HT1080 (cell line): ENCODE measurements at regions not wholly inside any gene's neighbourhood (a gene's known extent, or its start where the extent isn't known, plus 50 kb on each side); places are given as distances from the start of the nearest gene placed in this dataset.
A peak's percentile ranks its signal among the peaks of the same experiment; 100 is the strongest.

Experiments
- DNase-seq: peaks from one replicate; pipeline ENCODE4 v3.0.0-alpha.2; 2015; ENCODE audit warnings: low read depth

- DNase-seq: no peak
Observed at GRCh38 chr15:27622371-27622770, 476.7 kb downstream of the OCA2 start.

GRCh38 chr15:27619204-27619603 lies 479.9 kb downstream of the OCA2 start:
- no peak for DNase-seq

- no peak for DNase-seq
Observed at GRCh38 chr15:27617013-27617412, 482.1 kb downstream of the OCA2 start.

- no peak for DNase-seq
Observed at GRCh38 chr15:27608248-27608647, 490.9 kb downstream of the OCA2 start.

GRCh38 chr15:27601239-27601960 lies 497.7 kb downstream of the OCA2 start:
- DNase-seq: peak; percentile 8

GRCh38 chr15:27599034-27599433 lies 500.1 kb downstream of the OCA2 start:
- DNase-seq: no peak

GRCh38 chr15:27598251-27599009 lies 500.7 kb downstream of the OCA2 start:
- no peak for DNase-seq

GRCh38 chr15:27595211-27595610 lies 503.9 kb downstream of the OCA2 start:
- no peak for DNase-seq

- peak; percentile 11 for DNase-seq
Observed at GRCh38 chr15:27592036-27592760, 506.9 kb downstream of the OCA2 start.
